ENCODE measurements at regions not wholly inside any gene's neighbourhood (a gene's known extent, or its start where the extent isn't known, plus 50 kb on each side); places are given as distances from the start of the nearest gene placed in this dataset.

DNA sequence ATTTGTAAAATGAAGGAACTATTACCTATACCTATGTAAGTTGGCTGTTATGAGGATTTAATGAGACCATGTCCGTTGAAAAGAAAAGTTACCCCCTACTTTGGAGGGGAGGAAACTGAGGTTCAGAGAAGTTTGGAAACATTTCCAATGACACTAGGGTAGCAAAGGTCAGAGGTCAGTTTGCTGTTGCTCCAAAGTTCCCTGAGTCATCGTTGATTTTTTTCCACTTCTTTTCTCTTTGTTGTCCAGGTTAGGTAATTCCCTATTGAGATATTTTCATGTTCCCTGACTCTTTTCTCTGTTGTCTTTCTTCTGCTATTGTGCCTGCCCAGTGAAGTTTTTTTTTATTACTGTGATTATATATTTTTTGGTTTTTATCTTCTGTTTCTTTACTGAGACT lies 213.8 kb upstream of the C1orf174 start:
- no peaks in the 10 kb centered on the region for H3K27me3 ChIP-seq (replicated peaks)
- in situ Hi-C loops (cut with HindIII; ENCODE audit: low pct_ligation_motif_present, low sequenced_read_pairs): no loop called here
- TF ChIP-seq CTCF (IDR thresholded peaks at IDR 0.05; ENCODE audit: low read depth, low read length, missing control alignments): no peak

DNA sequence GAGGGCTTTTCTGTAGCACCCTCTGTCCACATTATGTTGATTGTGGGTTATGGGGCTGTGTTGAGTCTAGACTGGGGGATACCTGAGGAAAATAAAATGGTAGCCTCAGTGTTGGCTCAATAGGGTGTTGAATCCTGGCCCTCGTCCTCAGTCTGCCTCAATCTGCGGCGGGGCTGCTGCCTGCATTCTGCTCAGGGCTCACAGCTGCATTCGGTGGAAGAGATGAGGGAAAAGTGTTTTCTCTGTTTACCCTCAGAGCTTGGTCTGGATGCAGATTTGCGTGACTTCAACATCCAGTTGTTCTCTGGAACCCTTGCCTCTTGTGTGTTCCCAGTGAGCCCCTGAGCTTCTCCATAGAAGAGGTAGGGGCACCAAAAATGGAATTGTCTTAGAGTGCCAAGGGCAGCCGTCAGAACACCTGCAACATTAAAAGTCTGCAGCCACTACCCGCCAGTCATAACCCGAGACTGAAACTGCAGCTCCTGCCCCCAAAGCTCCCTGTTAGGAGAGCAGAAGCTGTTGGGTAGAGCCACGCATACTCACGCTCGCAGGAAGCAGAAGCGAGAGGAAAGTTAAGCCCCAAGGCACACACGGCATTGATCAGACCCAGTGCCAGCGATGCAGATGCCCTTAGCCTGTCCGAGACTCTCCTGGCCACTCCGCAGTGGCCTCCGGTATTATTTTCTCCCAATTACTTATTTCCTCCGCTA lies 215.3 kb upstream of the C1orf174 start:
- Histone ChIP-seq H3K36me3 (replicated peaks) (no peaks in the 10 kb centered on the region), H3K27me3 (replicated peaks) (no peaks in the 10 kb centered on the region), H3K4me3 (ENCODE audit: low read depth, low read length) (no peak overlapping the region), H3K27ac (no peak overlapping the region)
- in situ Hi-C loops (cut with HindIII; ENCODE audit: low pct_ligation_motif_present, low sequenced_read_pairs): no loop called here
- no peak for DNase-seq
- TF ChIP-seq CTCF (IDR thresholded peaks at IDR 0.05; ENCODE audit: low read depth, low read length, missing control alignments): no peak

More for the DNA sequence above, 213.8 kb upstream of the C1orf174 start:
- no peaks in the 10 kb centered on the region for H3K36me3 ChIP-seq (replicated peaks)
- no peak for DNase-seq
- H3K27ac ChIP-seq: no peak overlapping the region
- no peak overlapping the region for H3K4me3 ChIP-seq (ENCODE audit: low read depth, low read length)

DNA sequence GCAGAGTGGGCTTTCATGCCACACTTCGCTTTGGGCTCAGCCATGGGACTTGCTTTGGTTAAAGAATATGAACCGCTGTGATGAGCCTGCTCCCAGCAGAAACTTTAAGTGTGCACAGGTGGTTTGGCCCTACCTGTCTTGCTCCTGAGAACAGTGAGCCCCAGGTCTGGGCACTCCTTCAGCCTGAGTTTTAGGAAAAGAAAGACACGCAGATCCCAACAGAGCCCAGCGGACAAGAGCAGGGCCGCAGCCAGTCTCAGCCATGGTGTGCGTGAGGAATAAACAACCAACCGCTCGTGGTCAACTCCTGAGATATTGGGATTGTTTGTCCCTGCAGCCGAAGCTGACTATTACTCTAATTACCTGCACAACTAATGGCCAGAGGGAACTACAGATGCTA lies 217.1 kb upstream of the C1orf174 start:
- no peak for DNase-seq
- Histone ChIP-seq H3K36me3 (replicated peaks) (no peaks in the 10 kb centered on the region), H3K27ac (no peak overlapping the region), H3K4me3 (ENCODE audit: low read depth, low read length) (no peak overlapping the region), H3K27me3 (replicated peaks) (no peaks in the 10 kb centered on the region)
- no peak for TF ChIP-seq CTCF (IDR thresholded peaks at IDR 0.05; ENCODE audit: low read depth, low read length, missing control alignments)
- in situ Hi-C loops (cut with HindIII; ENCODE audit: low pct_ligation_motif_present, low sequenced_read_pairs): no loop called here

GRCh38 chr1:4118746-4119515 lies 218.9 kb upstream of the C1orf174 start:
- TF ChIP-seq CTCF (IDR thresholded peaks at IDR 0.05; ENCODE audit: low read depth, low read length, missing control alignments): no peak
- H3K27me3 ChIP-seq (replicated peaks): no peaks in the 10 kb centered on the region
- H3K4me3 ChIP-seq (ENCODE audit: low read depth, low read length): no peak overlapping the region
- no peaks in the 10 kb centered on the region for H3K36me3 ChIP-seq (replicated peaks)
- in situ Hi-C loops (cut with HindIII; ENCODE audit: low pct_ligation_motif_present, low sequenced_read_pairs): no loop called here
- no peak for DNase-seq
- no peak overlapping the region for H3K27ac ChIP-seq

GRCh38 chr1:4119516-4120220 lies 219.6 kb upstream of the C1orf174 start:
- Histone ChIP-seq H3K36me3 (replicated peaks) (no peaks in the 10 kb centered on the region), H3K4me3 (ENCODE audit: low read depth, low read length) (no peak overlapping the region), H3K27ac (no peak overlapping the region), H3K27me3 (replicated peaks) (no peaks in the 10 kb centered on the region)
- in situ Hi-C loops (cut with HindIII; ENCODE audit: low pct_ligation_motif_present, low sequenced_read_pairs): no loop called here
- no peak for TF ChIP-seq CTCF (IDR thresholded peaks at IDR 0.05; ENCODE audit: low read depth, low read length, missing control alignments)
- no peak for DNase-seq

All from brain microvascular endothelial cell (primary cell).